GM21723 (cell line): ENCODE measurements at regions not wholly inside any gene's neighbourhood (a gene's known extent, or its start where the extent isn't known, plus 50 kb on each side); places are given as distances from the start of the nearest gene placed in this dataset.
"Not testable (repeated sequence)": the region's sequence is repeated elsewhere in the genome, so short reads cannot be mapped to it uniquely, and the experiment has no call there.

ENCODE experiments used
- ATAC-seq: cut with Tn5 transposase; IDR thresholded peaks from one replicate; pipeline ENCODE4 v1.9.1; 2021; ENCODE audit warnings: mild to moderate bottlenecking, moderate library complexity; ENCODE audit not compliant: unreplicated experiment

- ATAC-seq = no peak
Observed at GRCh38 chr4:66000510-66001117, 330.3 kb upstream of the EPHA5 start.

- no peak for ATAC-seq
Observed at GRCh38 chr4:65999518-65999871, 329.2 kb upstream of the EPHA5 start.

- not testable (repeated sequence) for ATAC-seq
Observed at GRCh38 chr4:65998807-65999517, 328.7 kb upstream of the EPHA5 start.

GRCh38 chr4:65983061-65983460, 312.8 kb upstream of the EPHA5 start:
- ATAC-seq = no peak

GRCh38 chr4:65976287-65976686, 306.0 kb upstream of the EPHA5 start:
- no peak for ATAC-seq

- no peak for ATAC-seq
Observed at GRCh38 chr4:65973186-65973585, 302.9 kb upstream of the EPHA5 start.

- ATAC-seq = no peak
Observed at GRCh38 chr4:65971686-65972085, 301.4 kb upstream of the EPHA5 start.

- ATAC-seq = no peak
Observed at GRCh38 chr4:65968831-65969558, 298.7 kb upstream of the EPHA5 start.

GRCh38 chr4:65960751-65961150, 290.5 kb upstream of the EPHA5 start:
- no peak for ATAC-seq

- ATAC-seq = no peak
Observed at GRCh38 chr4:65954416-65954815, 284.1 kb upstream of the EPHA5 start.

- ATAC-seq = no peak
Observed at GRCh38 chr4:65951177-65951576, 280.9 kb upstream of the EPHA5 start.

GRCh38 chr4:65943076-65943475, 272.8 kb upstream of the EPHA5 start:
- ATAC-seq = no peak

GRCh38 chr4:65924843-65925242, 254.6 kb upstream of the EPHA5 start:
- ATAC-seq = no peak

- ATAC-seq = no peak
Observed at GRCh38 chr4:65923616-65924015, 253.3 kb upstream of the EPHA5 start.

- no peak for ATAC-seq
Observed at GRCh38 chr4:65921180-65921579, 250.9 kb upstream of the EPHA5 start.

- no peak for ATAC-seq
Observed at GRCh38 chr4:65918872-65919271, 248.6 kb upstream of the EPHA5 start.

GRCh38 chr4:65918212-65918611, 247.9 kb upstream of the EPHA5 start:
- no peak for ATAC-seq

- ATAC-seq = no peak
Observed at GRCh38 chr4:65917486-65917885, 247.2 kb upstream of the EPHA5 start.

- no peak for ATAC-seq
Observed at GRCh38 chr4:65911720-65912119, 241.4 kb upstream of the EPHA5 start.

- ATAC-seq = no peak
Observed at GRCh38 chr4:65893957-65894755, 223.9 kb upstream of the EPHA5 start.

GRCh38 chr4:65893271-65893670, 223.0 kb upstream of the EPHA5 start:
- ATAC-seq = no peak
